Lower leg skin (tissue), 3 donors: ENCODE measurements at regions not wholly inside any gene's neighbourhood (a gene's known extent, or its start where the extent isn't known, plus 50 kb on each side); places are given as distances from the start of the nearest gene placed in this dataset.

Experiments
- CTCF ChIP-seq, 3 donors: fragments of 450-650 bp; IDR thresholded peaks; one replicate each; pipeline ENCODE4 v1.5.1; 2016; ENCODE audit warnings: antibody characterized with exemption in 3 of 3, mild to moderate bottlenecking in 3 of 3, moderate library complexity in 2 of 3
- POLR2A ChIP-seq, 2 donors: fragments of 450-650 bp; IDR thresholded peaks; one replicate each; pipeline ENCODE4 v1.6.1; 2016 to 2017; ENCODE audit warnings: antibody characterized with exemption in 2 of 2, mild to moderate bottlenecking in 1 of 2, moderate library complexity in 1 of 2

- TF ChIP-seq CTCF (IDR thresholded peaks at IDR 0.05) (no peak), POLR2A (IDR thresholded peaks at IDR 0.05) (no peak)
Measured at GRCh38 chr4:85132570-85132969, 166.1 kb upstream of the WDFY3 start.
